IPS-18a (cell line): ENCODE measurements at regions not wholly inside any gene's neighbourhood (a gene's known extent, or its start where the extent isn't known, plus 50 kb on each side); places are given as distances from the start of the nearest gene placed in this dataset.

Experiments used
- H3K27ac ChIP-seq: one replicate; pipeline ENCODE4 v1.5.1; 2013; ENCODE audit warnings: low read length
- H3K27me3 ChIP-seq: one replicate; pipeline ENCODE4 v1.6.1; 2013; ENCODE audit warnings: mild to moderate bottlenecking, low read length; ENCODE audit not compliant: control insufficient read depth, insufficient read depth
- H3K36me3 ChIP-seq: one replicate; pipeline ENCODE4 v1.6.1; 2013; ENCODE audit warnings: low read depth, low read length; ENCODE audit not compliant: control insufficient read depth
- H3K4me1 ChIP-seq: one replicate; pipeline ENCODE4 v1.6.1; 2013; ENCODE audit warnings: low read depth, low read length; ENCODE audit not compliant: control insufficient read depth
- H3K4me3 ChIP-seq: one replicate; pipeline ENCODE4 v1.5.1; 2013; ENCODE audit warnings: low read length
- H3K9ac ChIP-seq: one replicate; pipeline ENCODE4 v1.6.1; 2013; ENCODE audit warnings: mild to moderate bottlenecking, low read length, moderate library complexity
- H3K9me3 ChIP-seq: one replicate; pipeline ENCODE4 v1.6.1; 2013; ENCODE audit warnings: low read depth, low read length; ENCODE audit not compliant: control insufficient read depth

DNA sequence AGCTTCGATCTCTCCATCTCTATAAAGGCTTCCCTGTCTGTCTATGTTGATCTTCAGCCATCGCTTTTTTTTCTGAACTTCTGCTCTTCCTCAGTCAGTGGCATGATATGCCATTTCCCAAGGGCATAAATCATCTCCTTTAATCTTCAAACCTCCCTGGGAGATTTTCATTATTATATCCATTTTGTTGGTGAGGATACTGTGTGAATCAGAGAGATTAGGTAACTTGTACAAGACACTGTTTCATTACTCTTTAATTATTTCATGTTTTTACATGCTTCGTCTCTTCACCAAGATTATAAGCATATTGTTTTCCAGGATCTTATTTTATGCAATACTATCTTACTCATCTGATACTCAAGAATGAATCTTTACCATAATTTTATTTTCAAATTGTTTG is 124.8 kb upstream of the ATP11B start:
- no peak overlapping the region for H3K27ac ChIP-seq
- H3K36me3 ChIP-seq: no peaks in the 10 kb centered on the region
- no peaks in the 10 kb centered on the region for H3K9me3 ChIP-seq
- no peak overlapping the region for H3K9ac ChIP-seq
- H3K27me3 ChIP-seq: no peaks in the 10 kb centered on the region
- H3K4me3 ChIP-seq: no peak overlapping the region
- H3K4me1 ChIP-seq: peaks cover 3% of the 10 kb centered on the region

DNA sequence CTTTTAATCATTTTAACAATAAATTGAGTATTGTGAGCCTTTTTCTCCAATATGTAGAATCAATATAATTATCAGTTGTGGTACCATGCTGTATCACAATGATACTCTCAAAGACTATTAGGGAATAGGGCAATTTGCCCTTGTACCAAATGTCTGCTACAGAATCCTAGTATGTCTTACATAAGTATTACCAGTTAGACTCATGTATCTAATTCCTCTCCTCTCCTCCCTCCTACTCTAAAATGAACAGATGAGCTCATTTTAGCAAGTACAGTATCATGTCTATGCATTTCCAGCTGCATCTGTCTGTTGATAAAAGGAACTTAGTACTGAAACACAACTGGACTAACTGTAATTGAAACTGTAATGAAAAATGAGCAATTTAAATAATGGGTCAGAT is 124.3 kb upstream of the ATP11B start:
- Histone ChIP-seq H3K36me3 (no peaks in the 10 kb centered on the region), H3K4me3 (no peak overlapping the region), H3K27me3 (no peaks in the 10 kb centered on the region), H3K27ac (no peak overlapping the region), H3K9me3 (no peaks in the 10 kb centered on the region), H3K9ac (no peak overlapping the region), H3K4me1 (peaks cover 3% of the 10 kb centered on the region)

DNA sequence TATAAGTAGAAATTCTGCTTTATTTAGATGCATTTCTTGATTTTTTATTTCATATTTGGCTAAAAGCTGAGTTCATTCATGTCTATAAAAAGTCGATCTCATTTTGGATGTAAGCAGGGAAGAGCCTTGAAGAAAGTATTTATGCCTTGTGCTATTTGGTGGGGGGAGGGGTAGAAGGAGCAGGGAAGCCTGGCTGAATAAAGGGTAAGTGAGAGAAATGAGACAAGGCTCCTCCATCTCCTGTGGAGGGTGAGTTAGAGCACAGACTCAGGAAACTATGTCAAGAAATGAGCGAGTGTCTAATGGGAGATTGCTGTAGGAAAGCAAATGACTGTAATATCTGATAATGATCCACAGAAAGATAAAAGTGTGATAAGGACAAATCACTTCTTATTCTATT is 121.8 kb upstream of the ATP11B start:
- no peak overlapping the region for H3K4me3 ChIP-seq
- H3K36me3 ChIP-seq: no peaks in the 10 kb centered on the region
- no peaks in the 10 kb centered on the region for H3K27me3 ChIP-seq
- peaks cover 3% of the 10 kb centered on the region for H3K4me1 ChIP-seq
- no peak overlapping the region for H3K9ac ChIP-seq
- H3K27ac ChIP-seq: no peak overlapping the region
- H3K9me3 ChIP-seq: no peaks in the 10 kb centered on the region

DNA sequence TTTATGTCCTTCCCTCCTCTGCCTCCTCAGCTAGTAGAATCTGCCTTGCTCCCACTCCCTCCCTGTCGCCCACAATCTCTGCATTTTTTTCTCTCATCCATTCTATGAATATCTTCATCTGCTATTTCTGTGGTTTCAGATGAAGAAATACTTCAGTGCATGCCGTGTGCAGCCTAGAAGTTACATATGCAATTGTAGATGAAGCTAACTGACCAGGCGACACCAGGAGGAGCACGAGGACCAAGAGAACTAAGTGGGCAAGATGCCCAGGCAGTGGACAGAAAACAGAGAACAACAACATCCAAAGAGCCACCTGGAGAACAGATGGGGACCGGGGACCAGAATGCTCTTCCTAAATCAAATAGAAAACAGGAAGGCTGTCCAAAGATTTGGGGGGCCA is 121.4 kb upstream of the ATP11B start:
- Histone ChIP-seq H3K36me3 (no peaks in the 10 kb centered on the region), H3K4me3 (no peak overlapping the region), H3K27me3 (no peaks in the 10 kb centered on the region), H3K27ac (no peak overlapping the region), H3K4me1 (peaks cover 3% of the 10 kb centered on the region), H3K9ac (no peak overlapping the region), H3K9me3 (no peaks in the 10 kb centered on the region)

DNA sequence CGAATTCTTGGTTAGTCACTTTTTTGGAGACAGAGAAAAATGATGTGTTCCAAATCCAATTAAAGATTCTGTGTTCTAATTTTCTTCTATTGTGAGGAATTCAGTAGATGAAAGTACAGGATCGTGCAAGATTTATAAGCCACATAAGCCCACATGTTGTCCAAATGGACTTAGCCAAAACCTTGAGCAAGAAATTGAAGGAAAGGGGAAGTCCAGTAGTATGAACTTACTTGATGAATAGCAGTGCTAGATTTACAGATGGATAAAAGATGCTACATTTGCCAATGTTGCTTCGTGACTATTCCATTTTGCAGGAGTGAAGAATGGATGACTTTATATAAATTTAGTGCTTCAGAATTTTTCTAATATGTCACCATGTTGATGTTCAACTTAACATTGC is 120.0 kb upstream of the ATP11B start:
- Histone ChIP-seq H3K4me3 (no peak overlapping the region), H3K9me3 (no peaks in the 10 kb centered on the region), H3K4me1 (peaks cover 3% of the 10 kb centered on the region), H3K27ac (no peak overlapping the region), H3K36me3 (no peaks in the 10 kb centered on the region), H3K9ac (no peak overlapping the region), H3K27me3 (no peaks in the 10 kb centered on the region)

DNA sequence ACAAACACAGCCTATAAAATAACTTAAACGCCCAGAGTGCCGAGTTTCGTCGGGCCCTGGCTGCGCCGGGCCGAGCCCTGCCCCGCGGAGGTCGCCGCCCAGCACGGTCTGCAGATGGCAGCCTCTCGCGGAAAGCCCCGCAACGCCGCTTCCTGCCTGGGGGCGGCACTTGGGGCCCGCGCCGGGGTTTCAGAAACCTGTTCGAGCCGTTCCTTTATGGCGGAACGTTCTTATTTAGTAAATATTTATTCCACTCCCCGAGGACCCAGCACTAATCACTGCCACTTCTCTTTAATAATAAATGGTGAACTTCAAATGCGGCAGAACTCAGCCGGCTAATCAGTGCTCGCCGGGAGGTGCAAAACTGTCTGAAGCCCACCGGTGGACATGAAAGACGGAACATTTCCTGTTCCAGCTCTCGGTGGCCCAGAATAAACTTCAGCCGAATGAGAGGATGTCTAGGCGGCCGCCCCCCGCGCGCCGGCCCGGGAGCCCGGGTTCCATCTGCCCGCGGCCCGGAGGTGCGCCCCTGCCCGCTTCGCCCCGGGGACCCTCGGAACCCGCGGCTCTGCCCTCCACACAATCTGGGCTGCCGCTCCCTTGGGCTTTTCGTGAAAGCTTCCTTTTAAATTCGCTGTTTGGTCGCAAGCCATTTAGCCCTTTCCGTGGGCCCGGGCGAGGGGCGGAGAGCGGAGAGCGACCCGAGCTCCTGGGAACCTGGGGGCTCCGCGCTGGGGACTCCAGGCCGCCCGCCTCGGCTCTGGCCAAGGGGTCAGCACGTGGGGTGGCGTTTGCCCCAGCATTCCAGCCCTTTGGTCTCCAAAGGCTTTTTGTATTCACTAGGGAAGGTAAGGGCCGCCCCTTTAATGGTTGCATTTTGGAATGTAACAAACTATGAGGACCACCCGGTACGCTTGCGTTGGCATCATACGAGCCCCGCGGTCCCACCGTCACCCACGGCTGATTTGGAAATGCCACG is 110.8 kb upstream of the ATP11B start:
- H3K4me3 ChIP-seq: peak overlapping the region; percentile 62
- peak overlapping the region; percentile 62 for H3K9ac ChIP-seq
- peaks cover 12% of the 10 kb centered on the region for H3K27me3 ChIP-seq
- H3K36me3 ChIP-seq: no peaks in the 10 kb centered on the region
- no peaks in the 10 kb centered on the region for H3K9me3 ChIP-seq
- H3K27ac ChIP-seq: no peak overlapping the region
- peaks cover 6% of the 10 kb centered on the region for H3K4me1 ChIP-seq

DNA sequence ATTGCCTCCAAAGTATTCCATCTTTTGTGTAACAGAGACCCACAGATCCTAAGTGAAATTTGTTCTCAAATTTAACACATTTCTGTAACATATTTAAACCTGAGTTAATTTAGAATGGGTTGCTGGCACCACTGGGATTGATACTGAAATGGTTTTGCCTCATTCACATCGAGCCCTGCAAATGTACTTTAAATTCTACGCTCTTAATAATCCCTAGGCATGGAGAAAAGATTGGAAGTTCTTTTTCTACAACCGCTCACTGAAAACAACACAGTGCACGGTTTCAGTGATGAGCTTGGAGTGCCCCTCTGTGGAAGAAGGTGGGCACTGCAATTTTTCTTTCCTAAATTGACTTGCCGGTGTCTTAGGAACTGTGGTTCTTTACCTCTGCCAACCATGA is 109.9 kb upstream of the ATP11B start:
- H3K9ac ChIP-seq: no peak overlapping the region
- H3K27ac ChIP-seq: no peak overlapping the region
- H3K36me3 ChIP-seq: no peaks in the 10 kb centered on the region
- peak overlapping the region; percentile 62 for H3K4me3 ChIP-seq
- peaks cover 12% of the 10 kb centered on the region for H3K27me3 ChIP-seq
- H3K9me3 ChIP-seq: no peaks in the 10 kb centered on the region
- peaks cover 6% of the 10 kb centered on the region for H3K4me1 ChIP-seq

DNA sequence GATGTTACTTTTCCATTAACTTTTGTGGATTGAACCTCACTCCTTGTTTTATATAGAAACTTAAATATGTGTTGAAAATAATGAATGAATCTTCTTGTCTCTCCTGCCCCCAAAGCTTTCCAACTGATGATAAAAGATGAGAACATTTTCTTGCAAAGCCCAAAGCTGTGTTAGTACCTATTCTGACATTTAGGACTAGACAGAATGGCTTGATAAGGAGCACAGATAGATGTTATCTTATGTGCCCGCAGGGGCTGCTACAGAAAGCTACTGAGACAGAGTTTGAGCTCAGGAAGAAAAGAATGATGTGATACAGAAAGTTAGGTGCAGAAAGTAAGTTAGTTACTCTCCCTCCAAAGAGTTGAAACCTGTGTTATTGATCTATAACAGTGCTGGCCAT is 109.4 kb upstream of the ATP11B start:
- Histone ChIP-seq H3K4me1 (peaks cover 6% of the 10 kb centered on the region), H3K36me3 (no peaks in the 10 kb centered on the region), H3K27me3 (peaks cover 12% of the 10 kb centered on the region), H3K27ac (no peak overlapping the region), H3K9me3 (no peaks in the 10 kb centered on the region), H3K9ac (no peak overlapping the region), H3K4me3 (no peak overlapping the region)

DNA sequence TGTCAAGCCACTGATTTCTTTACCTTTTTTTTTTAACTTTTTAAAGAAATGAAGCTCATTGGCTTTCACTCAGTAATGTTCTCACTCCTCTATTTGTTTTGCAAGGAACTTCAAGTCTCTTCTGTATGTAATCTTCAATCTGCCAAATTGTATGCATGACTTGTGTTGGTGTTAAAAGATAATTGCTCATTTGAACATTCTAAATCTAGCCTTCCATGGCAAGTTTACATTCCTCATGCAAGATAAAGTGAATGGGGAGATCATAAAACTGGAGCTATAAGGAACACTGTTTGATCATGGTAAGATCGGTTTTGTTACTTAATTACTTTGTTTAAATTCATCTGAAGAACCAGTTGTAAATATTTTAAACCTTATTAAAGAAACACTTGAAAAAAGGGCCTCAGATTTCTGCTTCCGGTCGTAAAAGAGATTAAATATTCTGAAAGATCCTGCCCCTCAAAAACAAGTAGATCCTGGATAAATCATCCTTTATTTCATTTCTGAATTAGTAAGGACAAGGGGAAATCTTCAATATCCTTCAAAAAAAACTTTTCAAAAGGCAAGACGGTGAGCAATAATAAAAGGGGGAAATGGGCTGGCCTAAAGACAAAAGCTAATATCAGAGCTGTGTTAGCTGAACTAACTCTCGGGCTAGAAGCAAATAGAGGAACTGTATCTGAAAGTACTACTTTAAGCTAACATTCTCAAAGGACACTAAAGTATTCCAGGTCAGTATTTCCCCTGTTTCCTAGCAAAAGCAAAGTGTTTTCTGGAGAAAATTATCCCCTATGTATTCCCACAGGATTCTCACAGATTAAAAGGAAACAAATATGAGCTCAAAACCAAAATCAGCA is 107.0 kb upstream of the ATP11B start:
- no peaks in the 10 kb centered on the region for H3K9me3 ChIP-seq
- H3K4me3 ChIP-seq: no peak overlapping the region
- H3K36me3 ChIP-seq: no peaks in the 10 kb centered on the region
- no peak overlapping the region for H3K9ac ChIP-seq
- H3K27me3 ChIP-seq: peaks cover 12% of the 10 kb centered on the region
- H3K27ac ChIP-seq: no peak overlapping the region
- H3K4me1 ChIP-seq: peaks cover 6% of the 10 kb centered on the region

DNA sequence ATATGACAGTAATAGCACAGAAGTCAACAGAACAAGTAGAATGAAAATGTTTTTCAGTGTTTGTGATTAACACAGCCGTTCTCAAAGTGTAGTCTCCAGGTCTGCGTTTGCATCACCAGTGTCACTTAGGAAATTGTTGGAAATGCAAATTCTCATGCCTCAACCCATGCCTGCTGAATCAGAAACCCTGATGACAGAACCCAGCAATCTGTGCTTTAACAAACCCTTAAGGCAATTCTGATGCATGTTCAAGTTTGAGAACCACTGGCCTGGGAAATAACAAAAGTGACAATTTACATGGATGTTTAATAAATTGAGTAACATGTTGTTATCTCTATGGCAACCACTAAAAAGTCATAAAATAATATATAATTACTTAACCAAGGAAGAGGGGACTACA is 103.1 kb upstream of the ATP11B start:
- H3K4me1 ChIP-seq: no peaks in the 10 kb centered on the region
- H3K9ac ChIP-seq: no peak overlapping the region
- H3K4me3 ChIP-seq: no peak overlapping the region
- no peak overlapping the region for H3K27ac ChIP-seq
- no peaks in the 10 kb centered on the region for H3K27me3 ChIP-seq
- no peaks in the 10 kb centered on the region for H3K9me3 ChIP-seq
- no peaks in the 10 kb centered on the region for H3K36me3 ChIP-seq

DNA sequence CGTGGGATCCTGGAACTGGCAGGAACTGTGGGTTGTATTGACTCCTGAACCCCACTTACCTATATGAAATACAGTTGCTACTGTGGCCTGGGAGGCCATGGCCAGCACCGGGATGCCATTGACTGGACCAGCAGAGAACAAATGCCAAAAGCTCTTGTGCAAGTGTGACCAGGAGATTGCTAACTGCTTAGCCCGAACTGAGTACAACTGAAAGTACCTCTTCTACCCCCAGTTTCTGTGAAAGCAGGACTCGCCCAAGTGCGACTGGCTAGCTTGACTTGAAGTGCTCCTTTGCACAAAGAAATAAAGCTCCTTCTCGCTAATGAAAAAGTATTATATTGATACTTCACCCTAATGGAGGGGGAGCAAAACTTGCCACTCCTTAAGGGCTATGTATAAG is 101.3 kb upstream of the ATP11B start:
- Histone ChIP-seq H3K27me3 (no peaks in the 10 kb centered on the region), H3K27ac (no peak overlapping the region), H3K4me1 (no peaks in the 10 kb centered on the region), H3K9me3 (no peaks in the 10 kb centered on the region), H3K4me3 (no peak overlapping the region), H3K36me3 (no peaks in the 10 kb centered on the region), H3K9ac (no peak overlapping the region)
